ENCODE measurements at regions not wholly inside any gene's neighbourhood (a gene's known extent, or its start where the extent isn't known, plus 50 kb on each side); places are given as distances from the start of the nearest gene placed in this dataset.

- no peak for DNase-seq
Observed at GRCh38 chr10:10205906-10206305, 811.8 kb upstream of the CELF2 start.

DNA sequence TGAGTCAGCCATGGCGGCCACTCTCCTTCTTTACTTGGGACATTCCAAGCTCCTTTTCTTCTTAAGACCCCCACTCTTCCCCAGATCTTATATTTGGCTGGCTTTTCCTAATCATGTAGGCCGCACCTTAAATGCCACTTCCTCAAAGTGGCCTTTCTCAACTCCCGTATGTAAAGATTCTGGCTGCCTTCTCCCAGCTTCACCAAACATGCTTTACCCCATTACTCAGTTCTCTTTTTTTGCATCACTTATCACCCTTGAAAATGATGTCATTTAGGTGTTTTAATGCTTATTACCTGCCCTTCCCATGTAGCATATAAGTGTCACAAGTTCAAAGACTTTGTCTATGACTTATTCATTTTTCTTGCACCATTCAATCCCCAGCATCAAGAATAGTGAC is 810.1 kb upstream of the CELF2 start:
- no peak for DNase-seq

GRCh38 chr10:10208196-10208595 is 809.5 kb upstream of the CELF2 start:
- DNase-seq, result no peak

GRCh38 chr10:10209167-10209566 is 808.5 kb upstream of the CELF2 start:
- DNase-seq, result no peak

- DNase-seq, result no peak
Observed at GRCh38 chr10:10211409-10211808, 806.3 kb upstream of the CELF2 start.

- DNase-seq, result no peak
Observed at GRCh38 chr10:10213237-10213636, 804.4 kb upstream of the CELF2 start.

- DNase-seq, result no peak
Observed at GRCh38 chr10:10222304-10222841, 795.3 kb upstream of the CELF2 start.

DNA sequence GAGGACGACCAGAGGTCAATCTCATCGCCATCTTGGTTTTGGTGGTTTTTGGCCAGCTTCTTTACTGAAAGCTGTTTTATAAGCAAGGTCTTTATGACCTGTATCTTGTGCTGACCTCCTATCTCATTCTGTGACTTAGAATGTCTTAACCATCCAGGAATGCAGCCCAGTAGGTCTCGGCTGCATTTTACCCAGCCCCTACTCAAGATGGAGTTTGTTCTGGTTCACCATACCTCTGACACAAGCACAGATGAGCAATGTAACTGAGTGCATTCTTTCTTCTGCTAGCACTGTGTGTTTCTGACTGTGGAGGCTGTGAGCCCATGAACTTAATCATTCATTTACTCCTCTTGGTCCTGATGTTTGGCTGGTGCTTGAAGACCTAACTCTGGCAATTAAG is 794.5 kb upstream of the CELF2 start:
- no peak for DNase-seq

DNA sequence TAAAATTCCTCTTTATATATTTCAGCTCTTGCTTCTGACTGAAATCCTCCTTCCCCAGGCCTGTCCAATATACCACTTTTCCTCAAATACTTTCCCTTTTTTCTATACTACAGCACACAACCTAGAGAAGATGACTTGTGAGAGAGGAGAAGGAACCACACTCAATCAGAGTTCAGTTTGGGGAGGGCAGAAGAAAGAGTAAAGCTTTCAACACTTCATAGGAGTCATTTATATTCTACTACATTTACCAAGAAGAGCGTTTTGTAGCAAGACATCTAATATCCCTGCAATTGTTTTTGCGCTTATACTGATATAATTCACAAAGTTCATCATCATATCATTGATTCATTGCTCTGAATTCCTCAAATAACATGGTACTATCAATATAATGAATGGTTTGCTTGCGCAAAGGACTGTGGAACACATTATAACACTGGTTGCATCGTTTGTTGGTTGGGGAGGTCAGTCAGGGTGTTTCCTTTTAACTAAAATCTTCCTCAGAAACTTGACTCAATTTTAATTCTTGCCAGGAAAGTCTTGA is 792.5 kb upstream of the CELF2 start:
- DNase-seq, result no peak

DNA sequence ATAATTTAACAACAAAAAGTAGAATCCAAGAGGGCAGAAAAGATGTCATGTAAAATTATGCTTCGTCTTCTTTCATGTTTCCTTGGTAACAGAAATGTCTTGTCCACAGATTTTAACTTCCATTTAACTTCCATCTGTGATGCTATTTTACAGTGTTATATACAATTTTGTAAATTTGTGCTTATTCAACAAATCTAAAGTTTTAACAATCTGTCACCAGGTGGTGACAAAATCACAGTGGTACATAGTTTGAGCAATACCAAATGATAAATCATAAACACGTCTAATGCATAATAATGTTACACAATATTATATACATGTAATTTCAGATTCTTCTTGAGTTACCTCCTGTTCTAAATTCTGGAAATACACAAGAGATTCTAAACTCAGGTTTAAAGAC is 784.4 kb upstream of the CELF2 start:
- peak; percentile 11 for DNase-seq

DNA sequence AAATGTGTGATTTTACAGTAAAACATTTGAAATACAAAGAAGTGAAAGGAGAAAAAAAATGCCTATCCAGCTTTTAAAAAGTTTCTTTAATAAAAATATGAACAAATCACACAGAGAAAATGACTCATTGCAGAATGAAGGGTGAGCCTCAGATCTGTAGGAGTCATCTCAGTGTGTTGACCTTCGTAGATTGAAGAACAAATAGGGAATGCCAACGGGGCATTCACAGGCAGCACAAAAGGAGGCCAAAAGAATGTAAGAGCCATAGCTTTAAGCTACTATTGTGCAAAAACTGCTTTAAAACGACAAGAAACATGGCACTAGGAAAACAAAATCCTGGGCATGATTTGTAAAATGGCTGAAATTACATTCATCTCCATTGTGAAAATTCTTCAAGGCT is 782.7 kb upstream of the CELF2 start:
- no peak for DNase-seq

- no peak for DNase-seq
Observed at GRCh38 chr10:10247585-10247984, 770.1 kb upstream of the CELF2 start.

DNA sequence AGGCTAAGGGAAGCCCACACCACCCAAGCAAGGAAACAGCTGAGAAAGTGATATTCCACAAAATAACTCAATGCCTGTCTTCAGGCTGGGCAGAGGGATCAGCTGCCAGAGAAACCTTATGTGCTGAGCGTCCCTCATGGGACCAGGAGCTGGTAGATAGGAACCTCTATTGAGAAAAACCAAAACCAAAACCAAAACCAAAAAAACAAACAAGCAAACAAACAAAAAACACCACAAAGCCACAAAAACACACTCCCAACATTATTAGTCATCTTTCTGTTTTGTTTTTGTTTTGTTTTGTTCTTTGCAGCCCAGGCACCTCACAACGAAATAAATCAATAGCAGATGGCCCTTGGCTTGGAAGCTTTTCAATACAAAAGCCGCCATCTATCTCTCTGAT is 760.8 kb upstream of the CELF2 start:
- no peak for DNase-seq

- no peak for DNase-seq
Observed at GRCh38 chr10:10259013-10259412, 758.7 kb upstream of the CELF2 start.

GRCh38 chr10:10270126-10271050 is 747.3 kb upstream of the CELF2 start:
- peak; percentile 21 for DNase-seq

GRCh38 chr10:10271639-10272192 is 746.0 kb upstream of the CELF2 start:
- no peak for DNase-seq

GRCh38 chr10:10273661-10274060 is 744.0 kb upstream of the CELF2 start:
- DNase-seq, result no peak

DNA sequence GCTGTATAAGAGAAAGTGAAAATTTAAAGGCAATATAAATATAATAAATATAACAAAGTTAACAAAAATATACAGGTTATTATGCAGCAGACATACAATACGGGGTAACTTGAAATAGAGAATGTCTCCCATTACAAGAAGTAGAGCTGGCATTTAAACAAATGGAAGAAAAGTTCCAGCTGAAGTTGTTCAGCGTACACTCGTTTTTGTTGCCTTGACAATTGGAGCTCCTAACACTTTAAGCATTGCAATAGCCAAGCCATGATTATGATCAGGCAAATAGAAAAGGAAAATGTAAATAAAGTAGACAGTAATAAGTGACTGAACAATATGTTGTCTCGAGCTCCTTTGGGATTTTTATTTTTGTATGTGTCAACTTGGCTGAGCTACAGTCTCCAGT is 737.8 kb upstream of the CELF2 start:
- DNase-seq, result no peak

- DNase-seq, result no peak
Observed at GRCh38 chr10:10292501-10292900, 725.2 kb upstream of the CELF2 start.

- no peak for DNase-seq
Observed at GRCh38 chr10:10293041-10293440, 724.6 kb upstream of the CELF2 start.

- peak; percentile 73 for DNase-seq
Observed at GRCh38 chr10:10293481-10293951, 724.2 kb upstream of the CELF2 start.

- no peak for DNase-seq
Observed at GRCh38 chr10:10294184-10294880, 723.3 kb upstream of the CELF2 start.
